ENCODE measurements at regions not wholly inside any gene's neighbourhood (a gene's known extent, or its start where the extent isn't known, plus 50 kb on each side); places are given as distances from the start of the nearest gene placed in this dataset.

GRCh38 chr3:193872265-193872753 lies 263.6 kb upstream of the HES1 start:
- Mint-ChIP-seq H3K4me1 (no peaks in the 10 kb centered on the region), H3K9me3 (no peaks in the 10 kb centered on the region), H3K36me3 (ENCODE audit: low read depth) (no peaks in the 10 kb centered on the region), H3K27me3 (peaks cover 31% of the 10 kb centered on the region), H3K4me3 (no peak overlapping the region), H3K27ac (no peak overlapping the region)
- peak; percentile 87 for ATAC-seq (replicated peaks)

GRCh38 chr3:193873426-193874201 lies 262.3 kb upstream of the HES1 start:
- Mint-ChIP-seq H3K4me3 (no peak overlapping the region), H3K36me3 (ENCODE audit: low read depth) (no peaks in the 10 kb centered on the region), H3K9me3 (no peaks in the 10 kb centered on the region), H3K27ac (no peak overlapping the region), H3K4me1 (no peaks in the 10 kb centered on the region), H3K27me3 (peaks cover 26% of the 10 kb centered on the region)
- no peak for ATAC-seq (replicated peaks)

- Mint-ChIP-seq H3K9me3 (no peaks in the 10 kb centered on the region), H3K27me3 (peaks cover 27% of the 10 kb centered on the region), H3K36me3 (ENCODE audit: low read depth) (no peaks in the 10 kb centered on the region), H3K4me1 (no peaks in the 10 kb centered on the region), H3K27ac (no peak overlapping the region), H3K4me3 (no peak overlapping the region)
- ATAC-seq (replicated peaks): no peak
Observed at GRCh38 chr3:193874512-193874911, 261.4 kb upstream of the HES1 start.

- no peaks in the 10 kb centered on the region for H3K36me3 Mint-ChIP-seq (ENCODE audit: low read depth)
- H3K9me3 Mint-ChIP-seq: no peaks in the 10 kb centered on the region
- no peak overlapping the region for H3K27ac Mint-ChIP-seq
- no peak for ATAC-seq (replicated peaks)
- H3K4me3 Mint-ChIP-seq: no peak overlapping the region
- no peaks in the 10 kb centered on the region for H3K4me1 Mint-ChIP-seq
- peaks cover 25% of the 10 kb centered on the region for H3K27me3 Mint-ChIP-seq
Observed at GRCh38 chr3:193874997-193875593, 260.9 kb upstream of the HES1 start.

- H3K4me1 Mint-ChIP-seq: no peaks in the 10 kb centered on the region
Observed at GRCh38 chr3:193875601-193876321, 260.2 kb upstream of the HES1 start.

GRCh38 chr3:193879099-193879863 lies 256.7 kb upstream of the HES1 start:
- no peak overlapping the region for H3K4me3 Mint-ChIP-seq
- H3K4me1 Mint-ChIP-seq: no peaks in the 10 kb centered on the region
- no peak overlapping the region for H3K27ac Mint-ChIP-seq
- ATAC-seq (replicated peaks): no peak
- no peaks in the 10 kb centered on the region for H3K9me3 Mint-ChIP-seq
- H3K27me3 Mint-ChIP-seq: peaks cover 24% of the 10 kb centered on the region
- no peaks in the 10 kb centered on the region for H3K36me3 Mint-ChIP-seq (ENCODE audit: low read depth)

More at GRCh38 chr3:193875601-193876321, 260.2 kb upstream of the HES1 start:
- Mint-ChIP-seq H3K4me3 (no peak overlapping the region), H3K27ac (no peak overlapping the region), H3K9me3 (no peaks in the 10 kb centered on the region), H3K36me3 (ENCODE audit: low read depth) (no peaks in the 10 kb centered on the region), H3K27me3 (peaks cover 20% of the 10 kb centered on the region)
- no peak for ATAC-seq (replicated peaks)

- no peaks in the 10 kb centered on the region for H3K9me3 Mint-ChIP-seq
- H3K4me1 Mint-ChIP-seq: no peaks in the 10 kb centered on the region
- H3K36me3 Mint-ChIP-seq (ENCODE audit: low read depth): no peaks in the 10 kb centered on the region
- H3K27ac Mint-ChIP-seq: no peak overlapping the region
- ATAC-seq (replicated peaks): no peak
- H3K4me3 Mint-ChIP-seq: no peak overlapping the region
- peaks cover 19% of the 10 kb centered on the region for H3K27me3 Mint-ChIP-seq
Observed at GRCh38 chr3:193879864-193880242, 256.1 kb upstream of the HES1 start.

- Mint-ChIP-seq H3K9me3 (no peaks in the 10 kb centered on the region), H3K36me3 (ENCODE audit: low read depth) (no peaks in the 10 kb centered on the region), H3K27me3 (peaks cover 10% of the 10 kb centered on the region), H3K4me3 (no peak overlapping the region), H3K4me1 (no peaks in the 10 kb centered on the region), H3K27ac (no peak overlapping the region)
- no peak for ATAC-seq (replicated peaks)
Observed at GRCh38 chr3:193882091-193882490, 253.9 kb upstream of the HES1 start.

GRCh38 chr3:193883551-193883950 lies 252.4 kb upstream of the HES1 start:
- no peak overlapping the region for H3K27ac Mint-ChIP-seq
- H3K27me3 Mint-ChIP-seq: peaks cover 7% of the 10 kb centered on the region
- H3K9me3 Mint-ChIP-seq: no peaks in the 10 kb centered on the region
- no peak for ATAC-seq (replicated peaks)
- no peaks in the 10 kb centered on the region for H3K4me1 Mint-ChIP-seq
- no peaks in the 10 kb centered on the region for H3K36me3 Mint-ChIP-seq (ENCODE audit: low read depth)
- H3K4me3 Mint-ChIP-seq: no peak overlapping the region

- no peak overlapping the region for H3K4me3 Mint-ChIP-seq
- no peak for ATAC-seq (replicated peaks)
Observed at GRCh38 chr3:193884027-193884426, 251.9 kb upstream of the HES1 start.

GRCh38 chr3:193884652-193885051 lies 251.3 kb upstream of the HES1 start:
- no peaks in the 10 kb centered on the region for H3K9me3 Mint-ChIP-seq
- H3K36me3 Mint-ChIP-seq (ENCODE audit: low read depth): no peaks in the 10 kb centered on the region
- ATAC-seq (replicated peaks): no peak
- H3K27me3 Mint-ChIP-seq: peaks cover 3% of the 10 kb centered on the region
- H3K4me3 Mint-ChIP-seq: no peak overlapping the region
- no peaks in the 10 kb centered on the region for H3K4me1 Mint-ChIP-seq
- no peak overlapping the region for H3K27ac Mint-ChIP-seq

More at GRCh38 chr3:193884027-193884426, 251.9 kb upstream of the HES1 start:
- no peaks in the 10 kb centered on the region for H3K4me1 Mint-ChIP-seq
- H3K27me3 Mint-ChIP-seq: peaks cover 6% of the 10 kb centered on the region
- no peak overlapping the region for H3K27ac Mint-ChIP-seq
- H3K36me3 Mint-ChIP-seq (ENCODE audit: low read depth): no peaks in the 10 kb centered on the region
- no peaks in the 10 kb centered on the region for H3K9me3 Mint-ChIP-seq

GRCh38 chr3:193885832-193886231 lies 250.1 kb upstream of the HES1 start:
- H3K27me3 Mint-ChIP-seq: peaks cover 3% of the 10 kb centered on the region
- no peaks in the 10 kb centered on the region for H3K36me3 Mint-ChIP-seq (ENCODE audit: low read depth)
- H3K4me3 Mint-ChIP-seq: no peak overlapping the region
- H3K4me1 Mint-ChIP-seq: no peaks in the 10 kb centered on the region
- no peaks in the 10 kb centered on the region for H3K9me3 Mint-ChIP-seq
- no peak overlapping the region for H3K27ac Mint-ChIP-seq
- ATAC-seq (replicated peaks): no peak

- ATAC-seq (replicated peaks): no peak
- Mint-ChIP-seq H3K4me3 (no peak overlapping the region), H3K9me3 (no peaks in the 10 kb centered on the region), H3K27me3 (peaks cover 2% of the 10 kb centered on the region), H3K36me3 (ENCODE audit: low read depth) (no peaks in the 10 kb centered on the region), H3K4me1 (peaks cover 2% of the 10 kb centered on the region), H3K27ac (no peak overlapping the region)
Observed at GRCh38 chr3:193890016-193890897, 245.7 kb upstream of the HES1 start.

Data from activated T-helper 17 cell treated with anti-CD3 and anti-CD28 coated beads, Interleukin-2, amount 50 U/mL, for 72 hours (primary cell).